ENCODE measurements at regions not wholly inside any gene's neighbourhood (a gene's known extent, or its start where the extent isn't known, plus 50 kb on each side); places are given as distances from the start of the nearest gene placed in this dataset.

GRCh38 chrX:42128020-42128419 is 204.7 kb upstream of the CASK start:
- TF ChIP-seq, protein P1, sequence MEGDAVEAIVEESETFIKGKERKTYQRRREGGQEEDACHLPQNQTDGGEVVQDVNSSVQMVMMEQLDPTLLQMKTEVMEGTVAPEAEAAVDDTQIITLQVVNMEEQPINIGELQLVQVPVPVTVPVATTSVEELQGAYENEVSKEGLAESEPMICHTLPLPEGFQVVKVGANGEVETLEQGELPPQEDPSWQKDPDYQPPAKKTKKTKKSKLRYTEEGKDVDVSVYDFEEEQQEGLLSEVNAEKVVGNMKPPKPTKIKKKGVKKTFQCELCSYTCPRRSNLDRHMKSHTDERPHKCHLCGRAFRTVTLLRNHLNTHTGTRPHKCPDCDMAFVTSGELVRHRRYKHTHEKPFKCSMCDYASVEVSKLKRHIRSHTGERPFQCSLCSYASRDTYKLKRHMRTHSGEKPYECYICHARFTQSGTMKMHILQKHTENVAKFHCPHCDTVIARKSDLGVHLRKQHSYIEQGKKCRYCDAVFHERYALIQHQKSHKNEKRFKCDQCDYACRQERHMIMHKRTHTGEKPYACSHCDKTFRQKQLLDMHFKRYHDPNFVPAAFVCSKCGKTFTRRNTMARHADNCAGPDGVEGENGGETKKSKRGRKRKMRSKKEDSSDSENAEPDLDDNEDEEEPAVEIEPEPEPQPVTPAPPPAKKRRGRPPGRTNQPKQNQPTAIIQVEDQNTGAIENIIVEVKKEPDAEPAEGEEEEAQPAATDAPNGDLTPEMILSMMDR (IDR thresholded peaks at IDR 0.05; ENCODE audit: insufficient read depth, low read length, poor library complexity, severe bottlenecking), result no peak
- TF ChIP-seq EZH2phosphoT487 (conservative IDR thresholded peaks at IDR 0.05; ENCODE audit: low read length), result no peak

All from SU-DHL-6 (cell line).